ENCODE measurements at regions not wholly inside any gene's neighbourhood (a gene's known extent, or its start where the extent isn't known, plus 50 kb on each side); places are given as distances from the start of the nearest gene placed in this dataset.

DNA sequence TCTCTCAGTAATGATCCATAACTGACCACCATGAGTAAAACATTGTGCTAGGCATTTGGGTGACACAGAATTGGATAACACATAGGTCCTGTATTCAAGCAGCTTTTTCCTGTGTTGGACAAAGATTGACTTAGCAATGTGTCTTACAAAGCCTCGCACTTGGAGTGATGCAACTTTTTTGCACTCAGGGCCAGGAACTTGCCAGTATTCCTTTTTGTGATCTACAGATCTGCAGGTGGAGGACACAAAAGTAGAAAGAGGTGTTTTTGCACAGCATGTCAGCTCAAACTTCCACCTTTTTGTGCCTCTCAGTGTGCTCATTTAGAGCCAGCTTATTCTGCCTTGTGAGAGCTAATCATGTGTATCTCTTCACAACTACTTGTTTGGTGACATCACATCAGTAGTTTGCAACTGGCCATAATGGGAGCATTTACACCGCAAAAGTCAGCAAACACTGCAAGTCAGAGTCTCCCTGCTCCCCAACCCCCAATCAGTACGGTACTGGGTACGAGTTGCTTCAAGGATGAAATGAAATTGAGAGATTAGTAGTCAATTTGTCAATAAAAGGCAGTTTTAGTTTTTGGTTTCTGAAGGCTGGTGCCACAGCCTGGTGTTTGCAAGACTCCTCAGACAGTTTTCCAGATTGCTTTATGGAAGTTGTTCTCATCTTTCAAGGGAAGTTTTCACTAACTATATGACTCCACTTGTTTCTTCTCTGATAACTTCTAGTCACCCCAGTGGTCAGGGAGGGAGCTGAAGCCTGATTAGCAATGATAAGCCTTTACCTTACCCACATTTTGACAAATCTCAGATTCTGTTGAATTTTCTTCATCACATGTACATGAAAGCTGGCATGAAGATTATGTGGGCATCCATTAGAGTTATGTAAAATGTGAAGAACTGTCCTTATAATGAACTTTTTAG, 149.1 kb downstream of the PDCD6IP start:
- TF ChIP-seq POLR2A (IDR thresholded peaks at IDR 0.05) = no peak
- TF ChIP-seq, protein P1, sequence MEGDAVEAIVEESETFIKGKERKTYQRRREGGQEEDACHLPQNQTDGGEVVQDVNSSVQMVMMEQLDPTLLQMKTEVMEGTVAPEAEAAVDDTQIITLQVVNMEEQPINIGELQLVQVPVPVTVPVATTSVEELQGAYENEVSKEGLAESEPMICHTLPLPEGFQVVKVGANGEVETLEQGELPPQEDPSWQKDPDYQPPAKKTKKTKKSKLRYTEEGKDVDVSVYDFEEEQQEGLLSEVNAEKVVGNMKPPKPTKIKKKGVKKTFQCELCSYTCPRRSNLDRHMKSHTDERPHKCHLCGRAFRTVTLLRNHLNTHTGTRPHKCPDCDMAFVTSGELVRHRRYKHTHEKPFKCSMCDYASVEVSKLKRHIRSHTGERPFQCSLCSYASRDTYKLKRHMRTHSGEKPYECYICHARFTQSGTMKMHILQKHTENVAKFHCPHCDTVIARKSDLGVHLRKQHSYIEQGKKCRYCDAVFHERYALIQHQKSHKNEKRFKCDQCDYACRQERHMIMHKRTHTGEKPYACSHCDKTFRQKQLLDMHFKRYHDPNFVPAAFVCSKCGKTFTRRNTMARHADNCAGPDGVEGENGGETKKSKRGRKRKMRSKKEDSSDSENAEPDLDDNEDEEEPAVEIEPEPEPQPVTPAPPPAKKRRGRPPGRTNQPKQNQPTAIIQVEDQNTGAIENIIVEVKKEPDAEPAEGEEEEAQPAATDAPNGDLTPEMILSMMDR (IDR thresholded peaks at IDR 0.05 in 8 of 11, conservative IDR thresholded peaks at IDR 0.05 in 3 of 11) = no peak

Data from spleen (tissue), 7 donors.